ENCODE measurements at regions not wholly inside any gene's neighbourhood (a gene's known extent, or its start where the extent isn't known, plus 50 kb on each side); places are given as distances from the start of the nearest gene placed in this dataset.

DNA sequence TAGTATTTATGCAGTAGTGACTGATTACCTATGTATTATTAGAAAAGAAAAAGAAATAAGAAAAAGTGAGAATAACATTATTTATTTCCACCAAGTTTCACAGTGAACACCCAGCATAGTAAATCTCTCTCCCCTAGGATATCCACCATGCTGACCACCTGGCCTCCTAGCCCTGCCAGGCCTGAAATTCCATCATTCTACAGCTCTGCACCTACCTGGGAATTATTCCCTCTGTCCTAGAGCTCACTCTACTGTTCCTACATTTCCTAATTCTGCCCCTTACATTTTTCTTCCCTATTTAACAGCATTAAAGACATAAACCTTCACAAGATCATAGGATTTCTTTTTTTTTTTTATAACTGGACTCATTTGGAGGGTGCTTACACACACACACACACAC lies 525.3 kb upstream of the PPP2R3A start:
- TF ChIP-seq, protein P1, sequence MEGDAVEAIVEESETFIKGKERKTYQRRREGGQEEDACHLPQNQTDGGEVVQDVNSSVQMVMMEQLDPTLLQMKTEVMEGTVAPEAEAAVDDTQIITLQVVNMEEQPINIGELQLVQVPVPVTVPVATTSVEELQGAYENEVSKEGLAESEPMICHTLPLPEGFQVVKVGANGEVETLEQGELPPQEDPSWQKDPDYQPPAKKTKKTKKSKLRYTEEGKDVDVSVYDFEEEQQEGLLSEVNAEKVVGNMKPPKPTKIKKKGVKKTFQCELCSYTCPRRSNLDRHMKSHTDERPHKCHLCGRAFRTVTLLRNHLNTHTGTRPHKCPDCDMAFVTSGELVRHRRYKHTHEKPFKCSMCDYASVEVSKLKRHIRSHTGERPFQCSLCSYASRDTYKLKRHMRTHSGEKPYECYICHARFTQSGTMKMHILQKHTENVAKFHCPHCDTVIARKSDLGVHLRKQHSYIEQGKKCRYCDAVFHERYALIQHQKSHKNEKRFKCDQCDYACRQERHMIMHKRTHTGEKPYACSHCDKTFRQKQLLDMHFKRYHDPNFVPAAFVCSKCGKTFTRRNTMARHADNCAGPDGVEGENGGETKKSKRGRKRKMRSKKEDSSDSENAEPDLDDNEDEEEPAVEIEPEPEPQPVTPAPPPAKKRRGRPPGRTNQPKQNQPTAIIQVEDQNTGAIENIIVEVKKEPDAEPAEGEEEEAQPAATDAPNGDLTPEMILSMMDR (IDR thresholded peaks at IDR 0.05; ENCODE audit: low read depth, low read length): no peak
- no peak for TF ChIP-seq POLR2A (IDR thresholded peaks at IDR 0.05; ENCODE audit: extremely low read depth, insufficient read length)
